Activated T-cell treated with anti-CD3 and anti-CD28 coated beads, Interleukin-2, amount 50 U/mL, for 72 hours (primary cell): ENCODE measurements at regions not wholly inside any gene's neighbourhood (a gene's known extent, or its start where the extent isn't known, plus 50 kb on each side); places are given as distances from the start of the nearest gene placed in this dataset.
A peak's percentile ranks its signal among the peaks of the same experiment; 100 is the strongest.
"Not testable (repeated sequence)": the region's sequence is repeated elsewhere in the genome, so short reads cannot be mapped to it uniquely, and the experiment has no call there.

ENCODE experiments used
- ATAC-seq, 2 donors: fragments of 150-1000 bp; cut with Tn5 transposase; replicated peaks in 1 of 2; 2 replicates each; pipeline ENCODE4 v1.10.0; 2021; ENCODE audit warnings: moderate library complexity in 2 of 2, mild to moderate bottlenecking in 1 of 2
- DNase-seq, 2 donors: peaks; one replicate each; pipeline ENCODE4 v3.0.0; 2021 to 2022; ENCODE audit warnings: mixed read lengths in 1 of 2
- H3K27ac Mint-ChIP-seq: one replicate; pipeline ENCODE4 v1.8.0; 2022; ENCODE audit warnings: mild to moderate bottlenecking, moderate library complexity, mixed read lengths
- H3K27me3 Mint-ChIP-seq: one replicate; pipeline ENCODE4 v1.8.0; 2022; ENCODE audit warnings: low read depth, mixed read lengths
- H3K36me3 Mint-ChIP-seq, 2 donors: one replicate each; pipeline ENCODE4 v1.8.0; 2022; ENCODE audit warnings: mixed read lengths in 2 of 2, mild to moderate bottlenecking in 1 of 2; ENCODE audit not compliant: insufficient read depth in 2 of 2
- H3K4me1 Mint-ChIP-seq: one replicate; pipeline ENCODE4 v1.8.0; 2022; ENCODE audit warnings: low read depth, mixed read lengths
- H3K4me3 Mint-ChIP-seq, 2 donors: one replicate each; pipeline ENCODE4 v1.8.0; 2022; ENCODE audit warnings: mild to moderate bottlenecking in 2 of 2, mixed read lengths in 2 of 2, moderate library complexity in 2 of 2
- H3K9me3 Mint-ChIP-seq, 2 donors: one replicate each; pipeline ENCODE4 v1.8.0; 2022; ENCODE audit warnings: mixed read lengths in 2 of 2

GRCh38 chr2:160575368-160575767 is 81.8 kb upstream of the RBMS1 start:
- Mint-ChIP-seq H3K27me3 (no peaks in the 10 kb centered on the region), H3K4me1 (no peaks in the 10 kb centered on the region), H3K36me3 (peaks cover 0 to 2% of the 10 kb centered on the region in 2 donors), H3K9me3 (no peaks in the 10 kb centered on the region), H3K27ac (no peak overlapping the region), H3K4me3 (no peak overlapping the region)
- ATAC-seq (no peak), DNase-seq (no peak)

GRCh38 chr2:160576054-160576499 is 82.5 kb upstream of the RBMS1 start:
- DNase-seq (no peak), ATAC-seq (no peak)
- no peaks in the 10 kb centered on the region for H3K4me1 Mint-ChIP-seq
- no peaks in the 10 kb centered on the region for H3K27me3 Mint-ChIP-seq
- H3K4me3 Mint-ChIP-seq: no peak overlapping the region
- no peak overlapping the region for H3K27ac Mint-ChIP-seq
- H3K9me3 Mint-ChIP-seq: no peaks in the 10 kb centered on the region
- H3K36me3 Mint-ChIP-seq: peaks cover 0 to 2% of the 10 kb centered on the region in 2 donors

GRCh38 chr2:160577081-160577480 is 83.5 kb upstream of the RBMS1 start:
- H3K27ac Mint-ChIP-seq: not testable (repeated sequence)

GRCh38 chr2:160581035-160581434 is 87.4 kb upstream of the RBMS1 start:
- no peaks in the 10 kb centered on the region for H3K27me3 Mint-ChIP-seq
- no peaks in the 10 kb centered on the region for H3K36me3 Mint-ChIP-seq
- DNase-seq (no peak), ATAC-seq (no peak)
- H3K4me3 Mint-ChIP-seq: no peak overlapping the region
- no peak overlapping the region for H3K27ac Mint-ChIP-seq
- H3K4me1 Mint-ChIP-seq: no peaks in the 10 kb centered on the region
- H3K9me3 Mint-ChIP-seq: no peaks in the 10 kb centered on the region

More at GRCh38 chr2:160577081-160577480, 83.5 kb upstream of the RBMS1 start:
- H3K27me3 Mint-ChIP-seq, H3K9me3 Mint-ChIP-seq, DNase-seq, H3K4me3 Mint-ChIP-seq, ATAC-seq, H3K36me3 Mint-ChIP-seq, H3K4me1 Mint-ChIP-seq: not testable (repeated sequence)

GRCh38 chr2:160581448-160581847 is 87.8 kb upstream of the RBMS1 start:
- ATAC-seq: no peak
- Mint-ChIP-seq H3K27ac (no peak overlapping the region), H3K36me3 (no peaks in the 10 kb centered on the region), H3K4me3 (no peak overlapping the region), H3K9me3 (no peaks in the 10 kb centered on the region), H3K27me3 (no peaks in the 10 kb centered on the region), H3K4me1 (no peaks in the 10 kb centered on the region)
- DNase-seq: no peak

GRCh38 chr2:160582081-160582480 is 88.5 kb upstream of the RBMS1 start:
- H3K9me3 Mint-ChIP-seq: no peaks in the 10 kb centered on the region
- H3K4me3 Mint-ChIP-seq: no peak overlapping the region

GRCh38 chr2:160582490-160583145 is 89.0 kb upstream of the RBMS1 start:
- Mint-ChIP-seq H3K4me1 (no peaks in the 10 kb centered on the region), H3K27ac (no peak overlapping the region), H3K27me3 (no peaks in the 10 kb centered on the region)

More at GRCh38 chr2:160582081-160582480, 88.5 kb upstream of the RBMS1 start:
- H3K27me3 Mint-ChIP-seq: no peaks in the 10 kb centered on the region
- no peaks in the 10 kb centered on the region for H3K36me3 Mint-ChIP-seq
- ATAC-seq (no peak), DNase-seq (no peak)
- no peaks in the 10 kb centered on the region for H3K4me1 Mint-ChIP-seq
- no peak overlapping the region for H3K27ac Mint-ChIP-seq

GRCh38 chr2:160583146-160583535 is 89.5 kb upstream of the RBMS1 start:
- Mint-ChIP-seq H3K27me3 (no peaks in the 10 kb centered on the region), H3K9me3 (no peaks in the 10 kb centered on the region), H3K36me3 (no peaks in the 10 kb centered on the region), H3K4me3 (no peak overlapping the region), H3K27ac (no peak overlapping the region), H3K4me1 (no peaks in the 10 kb centered on the region)
- ATAC-seq (no peak), DNase-seq (no peak)

More at GRCh38 chr2:160582490-160583145, 89.0 kb upstream of the RBMS1 start:
- Mint-ChIP-seq H3K4me3 (no peak overlapping the region), H3K9me3 (no peaks in the 10 kb centered on the region), H3K36me3 (no peaks in the 10 kb centered on the region)
- DNase-seq: no peak
- no peak for ATAC-seq

GRCh38 chr2:160583813-160584537 is 90.4 kb upstream of the RBMS1 start:
- Mint-ChIP-seq H3K4me3 (no peak overlapping the region), H3K36me3 (no peaks in the 10 kb centered on the region), H3K4me1 (no peaks in the 10 kb centered on the region), H3K27ac (no peak overlapping the region), H3K9me3 (no peaks in the 10 kb centered on the region), H3K27me3 (no peaks in the 10 kb centered on the region)
- no peak for DNase-seq
- no peak for ATAC-seq

- Mint-ChIP-seq H3K4me3 (no peak overlapping the region), H3K9me3 (no peaks in the 10 kb centered on the region), H3K27ac (no peak overlapping the region), H3K4me1 (no peaks in the 10 kb centered on the region), H3K36me3 (no peaks in the 10 kb centered on the region), H3K27me3 (no peaks in the 10 kb centered on the region)
- DNase-seq: no peak
- no peak for ATAC-seq
Observed at GRCh38 chr2:160584972-160585494, 91.4 kb upstream of the RBMS1 start.

- Mint-ChIP-seq H3K27ac (peak overlapping the region; percentile 15), H3K9me3 (peaks cover 2 to 5% of the 10 kb centered on the region in 2 donors)
Observed at GRCh38 chr2:160590664-160591063, 97.1 kb upstream of the RBMS1 start.

GRCh38 chr2:160592401-160592800 is 98.8 kb upstream of the RBMS1 start:
- no peaks in the 10 kb centered on the region for H3K4me1 Mint-ChIP-seq
- H3K27ac Mint-ChIP-seq: no peak overlapping the region
- no peaks in the 10 kb centered on the region for H3K27me3 Mint-ChIP-seq
- ATAC-seq: no peak
- H3K36me3 Mint-ChIP-seq: peaks cover 0 to 3% of the 10 kb centered on the region in 2 donors
- DNase-seq: no peak
- H3K4me3 Mint-ChIP-seq: no peak overlapping the region
- H3K9me3 Mint-ChIP-seq: peaks cover 2 to 5% of the 10 kb centered on the region in 2 donors

More at GRCh38 chr2:160590664-160591063, 97.1 kb upstream of the RBMS1 start:
- Mint-ChIP-seq H3K36me3 (peaks cover 0 to 3% of the 10 kb centered on the region in 2 donors), H3K4me1 (no peaks in the 10 kb centered on the region), H3K4me3 (no peak overlapping the region), H3K27me3 (no peaks in the 10 kb centered on the region)
- DNase-seq (no peak), ATAC-seq (no peak)

- DNase-seq (no peak), ATAC-seq (no peak)
- Mint-ChIP-seq H3K36me3 (peaks cover 0 to 3% of the 10 kb centered on the region in 2 donors), H3K4me3 (no peak overlapping the region), H3K27me3 (no peaks in the 10 kb centered on the region), H3K9me3 (peaks cover 2 to 5% of the 10 kb centered on the region in 2 donors), H3K27ac (no peak overlapping the region), H3K4me1 (no peaks in the 10 kb centered on the region)
Observed at GRCh38 chr2:160592993-160593392, 99.4 kb upstream of the RBMS1 start.
